GM19043 (cell line): ENCODE measurements at regions not wholly inside any gene's neighbourhood (a gene's known extent, or its start where the extent isn't known, plus 50 kb on each side); places are given as distances from the start of the nearest gene placed in this dataset.

Experiments used
- ATAC-seq: cut with Tn5 transposase; IDR thresholded peaks from one replicate; pipeline ENCODE4 v1.9.1; 2021; ENCODE audit warnings: low read depth; ENCODE audit not compliant: unreplicated experiment

GRCh38 chr11:127136438-127136837 lies 135.9 kb upstream of the KIRREL3 start:
- no peak for ATAC-seq

- no peak for ATAC-seq
Observed at GRCh38 chr11:127135256-127135655, 134.7 kb upstream of the KIRREL3 start.

GRCh38 chr11:127133061-127133460 lies 132.5 kb upstream of the KIRREL3 start:
- ATAC-seq, result no peak

DNA sequence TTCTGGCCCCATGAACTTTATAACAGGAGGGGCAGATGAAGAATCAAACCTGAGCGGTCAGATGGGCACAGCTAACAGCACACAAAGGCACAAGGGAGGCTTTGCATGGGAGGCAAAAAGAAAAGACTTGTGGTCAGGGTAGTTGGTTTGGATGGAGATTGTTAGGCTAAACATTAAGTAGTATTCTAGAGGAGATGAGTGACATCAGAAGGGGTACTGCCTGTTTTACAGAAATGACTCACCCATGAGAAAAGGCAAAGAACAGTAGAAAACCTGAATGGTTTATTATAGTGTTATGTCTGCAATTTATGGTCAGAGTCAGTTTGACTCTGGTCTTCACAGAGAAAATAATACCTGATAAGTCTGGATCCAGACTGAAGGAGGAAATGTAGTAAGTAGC lies 129.8 kb upstream of the KIRREL3 start:
- ATAC-seq, result no peak

GRCh38 chr11:127126986-127127385 lies 126.4 kb upstream of the KIRREL3 start:
- ATAC-seq, result no peak

GRCh38 chr11:127119356-127119755 lies 118.8 kb upstream of the KIRREL3 start:
- ATAC-seq, result no peak

DNA sequence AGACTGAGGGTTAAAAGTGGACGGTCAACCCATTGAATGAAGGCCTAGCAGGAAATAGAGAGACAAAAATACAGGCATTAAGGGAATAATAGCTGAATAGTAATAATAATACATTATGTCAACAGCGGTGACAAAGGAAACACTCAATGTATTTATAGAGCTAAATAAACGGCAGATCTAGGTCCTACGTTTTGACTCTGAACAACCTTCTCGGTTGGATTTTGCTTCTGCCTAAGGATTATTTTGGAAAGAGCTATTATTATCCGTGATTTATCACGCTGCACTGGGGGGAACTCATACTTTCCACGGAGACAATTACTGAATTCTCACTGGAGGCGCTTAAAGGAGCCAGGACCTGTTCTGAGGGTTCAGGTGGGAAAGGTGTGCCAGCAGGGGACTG lies 118.2 kb upstream of the KIRREL3 start:
- no peak for ATAC-seq

GRCh38 chr11:127117231-127117739 lies 116.7 kb upstream of the KIRREL3 start:
- no peak for ATAC-seq

DNA sequence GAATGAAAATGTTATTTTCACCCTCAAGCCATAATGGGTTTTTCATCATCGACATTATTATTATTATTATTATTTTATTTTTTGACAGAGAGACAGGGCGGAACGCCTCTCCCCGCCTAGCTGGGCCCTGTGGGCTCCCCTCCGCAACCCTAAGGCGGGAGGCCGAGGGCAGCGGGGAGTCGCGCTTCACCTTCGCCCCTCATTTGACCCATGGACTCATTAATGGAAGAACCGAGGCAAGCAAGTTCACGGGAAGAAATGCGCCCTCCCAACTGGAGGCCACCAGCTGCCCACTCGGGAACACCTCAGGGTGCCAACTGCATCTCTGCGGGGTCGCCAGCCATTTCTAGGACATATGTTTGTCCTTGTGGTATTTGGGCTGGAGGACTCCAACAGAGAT lies 115.3 kb upstream of the KIRREL3 start:
- no peak for ATAC-seq

DNA sequence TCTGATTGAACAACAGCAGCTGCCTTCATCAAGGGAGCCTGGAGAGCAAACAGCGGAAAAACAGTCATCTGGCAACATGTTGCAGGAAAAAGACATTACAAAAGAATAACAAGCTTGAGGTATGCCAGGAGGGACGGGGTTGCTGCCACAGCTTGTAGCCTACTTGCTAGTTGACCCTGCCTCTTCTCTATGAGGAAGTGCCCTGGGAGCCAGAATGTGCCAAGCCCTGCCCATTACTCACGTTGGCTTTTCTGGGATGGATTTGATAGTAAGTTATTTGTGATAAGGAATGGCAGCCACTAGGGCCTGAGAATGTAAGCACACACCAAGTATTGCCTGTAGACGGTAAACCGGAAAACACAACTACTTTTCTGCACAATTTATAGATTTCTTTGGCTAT lies 113.5 kb upstream of the KIRREL3 start:
- ATAC-seq, result no peak

DNA sequence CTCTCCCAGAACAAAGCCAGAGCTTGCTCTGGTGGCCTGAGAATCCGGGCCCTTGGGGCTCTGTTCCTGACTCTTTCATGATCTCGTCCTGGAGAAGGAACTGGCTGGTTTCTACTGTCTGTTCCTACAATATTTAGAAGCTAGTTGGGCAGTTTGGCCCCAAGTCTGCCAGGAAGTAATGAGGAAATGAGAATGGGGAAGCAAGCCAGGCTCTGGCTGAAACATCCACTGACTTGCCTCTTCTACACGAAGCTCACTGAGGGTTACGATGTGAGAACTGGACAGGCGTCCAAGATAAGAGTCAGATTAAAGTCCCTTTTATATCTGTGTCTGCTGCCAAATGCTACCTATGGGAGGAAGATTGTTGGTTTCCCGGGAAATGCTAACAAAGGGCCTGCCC lies 110.0 kb upstream of the KIRREL3 start:
- no peak for ATAC-seq

DNA sequence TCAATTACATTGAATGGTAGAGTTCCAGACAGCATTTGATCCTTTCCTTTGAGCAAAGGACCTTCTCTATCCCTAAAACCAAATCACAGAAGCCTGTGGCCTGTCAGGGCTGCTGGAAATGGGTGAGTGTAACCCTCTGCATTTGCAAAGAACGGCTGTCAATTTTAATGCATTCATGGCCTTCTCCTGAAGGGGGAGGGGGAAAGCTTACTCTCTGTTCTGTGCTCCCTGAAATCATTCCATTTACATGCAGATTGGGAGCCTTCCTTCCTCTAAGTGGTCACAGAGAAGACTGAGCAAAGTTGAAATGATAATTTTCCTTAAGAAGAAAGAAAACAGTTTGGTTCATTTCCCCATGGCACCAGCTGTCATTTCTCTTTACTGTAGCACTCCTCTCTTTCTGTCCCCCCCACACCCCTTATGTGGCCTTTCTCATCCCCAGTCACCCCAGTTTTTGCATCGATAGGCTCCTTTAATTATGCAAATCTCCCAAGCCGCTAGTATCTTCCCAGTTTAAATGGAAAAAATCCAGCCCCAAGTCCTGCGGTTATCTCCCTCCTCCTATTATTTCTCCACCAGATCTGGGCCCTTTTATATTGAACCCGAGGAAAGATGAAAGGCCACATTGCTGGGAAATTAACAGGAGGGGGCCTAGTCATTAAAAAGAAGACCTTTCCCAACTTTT lies 109.4 kb upstream of the KIRREL3 start:
- ATAC-seq, result no peak

- no peak for ATAC-seq
Observed at GRCh38 chr11:127108838-127109237, 108.3 kb upstream of the KIRREL3 start.

DNA sequence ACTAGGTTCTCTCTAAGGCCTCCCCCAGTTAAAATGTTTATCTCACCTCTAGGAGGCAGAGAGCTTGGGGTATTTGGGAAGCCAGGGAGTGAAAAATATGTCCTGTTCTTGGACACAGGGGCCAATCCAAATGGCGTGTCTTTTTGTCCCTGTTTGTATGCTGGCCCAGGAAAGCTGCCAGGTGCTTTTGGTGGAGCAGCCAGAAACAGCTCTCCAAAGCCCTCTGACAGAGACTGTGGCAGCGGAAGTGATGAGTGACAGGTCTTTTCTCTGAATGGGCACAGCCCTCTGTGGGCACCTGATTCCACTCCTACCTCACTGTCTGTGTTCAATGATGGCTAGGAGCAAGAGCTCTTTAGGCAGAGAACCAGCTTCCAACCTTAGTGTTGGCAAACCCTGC lies 106.4 kb upstream of the KIRREL3 start:
- no peak for ATAC-seq

GRCh38 chr11:127105593-127106541 lies 105.3 kb upstream of the KIRREL3 start:
- ATAC-seq, result no peak

- ATAC-seq, result no peak
Observed at GRCh38 chr11:127103586-127104388, 103.2 kb upstream of the KIRREL3 start.

DNA sequence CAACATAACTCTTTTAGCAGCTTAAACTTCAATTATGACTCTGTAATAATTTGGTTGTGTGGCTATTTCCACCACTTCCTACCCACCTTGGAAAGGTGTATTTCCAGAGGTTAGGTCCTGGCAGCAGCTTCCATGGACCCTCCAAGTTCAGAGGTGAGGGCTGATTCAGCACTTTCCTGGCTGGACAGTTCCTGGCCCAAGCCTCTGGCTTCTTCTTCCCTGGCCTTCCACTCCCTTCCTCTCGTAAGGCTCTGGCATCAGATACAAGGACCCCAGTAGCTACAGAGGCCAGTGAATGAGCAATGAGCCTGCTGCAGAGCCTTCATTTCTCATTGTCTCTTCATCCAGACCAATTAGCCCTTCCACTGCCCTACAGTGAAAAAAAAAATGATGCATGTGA lies 98.1 kb upstream of the KIRREL3 start:
- ATAC-seq, result no peak

GRCh38 chr11:127080735-127081134 lies 80.2 kb upstream of the KIRREL3 start:
- ATAC-seq, result no peak

DNA sequence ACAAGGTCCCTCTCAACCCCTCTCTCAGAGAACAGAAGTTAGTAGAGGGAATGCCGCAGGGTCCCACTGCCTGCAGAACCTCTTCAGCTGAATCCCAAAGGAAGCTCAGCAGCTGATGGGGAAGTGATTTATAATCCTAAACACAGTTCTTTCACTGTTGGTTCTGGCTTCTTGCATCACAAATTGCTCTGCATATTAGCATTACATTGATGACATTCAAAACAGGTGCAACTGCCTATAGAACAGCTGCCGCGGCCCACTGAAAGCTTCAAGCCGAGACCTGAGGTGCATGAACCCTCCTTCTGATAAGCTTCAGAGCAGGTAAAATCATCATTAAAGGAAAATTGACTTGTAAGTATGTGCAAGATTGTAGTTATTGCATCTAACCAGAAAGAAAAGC lies 75.2 kb upstream of the KIRREL3 start:
- ATAC-seq, result no peak

- peak; percentile 84 for ATAC-seq
Observed at GRCh38 chr11:127074151-127074761, 73.7 kb upstream of the KIRREL3 start.
